ENCODE measurements at regions not wholly inside any gene's neighbourhood (a gene's known extent, or its start where the extent isn't known, plus 50 kb on each side); places are given as distances from the start of the nearest gene placed in this dataset.

DNA sequence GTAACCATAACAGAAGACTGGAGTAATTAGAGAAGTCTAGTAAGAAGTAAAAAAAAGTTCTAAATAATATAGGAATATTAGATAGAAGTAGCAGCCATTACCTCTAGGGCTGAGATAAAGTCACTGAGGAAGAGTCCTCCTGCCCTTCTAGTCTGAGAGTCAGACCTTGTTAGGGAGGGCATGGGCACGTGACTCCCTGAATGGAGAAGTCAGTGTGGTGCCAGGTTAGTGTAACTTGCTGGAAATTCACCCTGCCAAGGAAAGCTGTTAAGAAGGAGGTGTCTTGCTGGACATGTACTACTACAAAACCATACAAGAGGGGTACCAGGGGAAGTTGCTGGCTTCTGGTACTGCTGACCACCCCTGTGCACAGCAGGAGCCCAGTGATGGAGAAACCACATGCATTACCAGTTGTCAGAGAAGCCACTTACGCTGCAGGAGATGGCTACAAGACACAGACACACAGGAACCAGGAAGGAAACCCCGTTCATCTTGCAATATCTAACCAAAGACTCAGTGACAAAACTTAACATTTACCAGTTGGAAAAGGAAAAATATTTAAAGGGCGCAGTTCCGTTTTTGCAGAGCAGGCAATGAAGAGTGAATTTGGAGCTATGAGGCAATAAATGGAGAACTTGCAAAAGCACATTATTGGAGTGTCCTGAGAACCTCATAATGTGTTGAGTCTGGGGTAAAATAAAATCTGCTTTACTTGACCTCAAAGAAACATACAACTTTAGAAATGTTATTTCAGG lies 77.2 kb upstream of the TLK1 start:
- FAIRE-seq (no peak), DNase-seq (ENCODE audit: insufficient read length, low spot score) (no peak)
- TF ChIP-seq POLR2A (IDR thresholded peaks at IDR 0.05; ENCODE audit: low read depth, low read length), result no peak

DNA sequence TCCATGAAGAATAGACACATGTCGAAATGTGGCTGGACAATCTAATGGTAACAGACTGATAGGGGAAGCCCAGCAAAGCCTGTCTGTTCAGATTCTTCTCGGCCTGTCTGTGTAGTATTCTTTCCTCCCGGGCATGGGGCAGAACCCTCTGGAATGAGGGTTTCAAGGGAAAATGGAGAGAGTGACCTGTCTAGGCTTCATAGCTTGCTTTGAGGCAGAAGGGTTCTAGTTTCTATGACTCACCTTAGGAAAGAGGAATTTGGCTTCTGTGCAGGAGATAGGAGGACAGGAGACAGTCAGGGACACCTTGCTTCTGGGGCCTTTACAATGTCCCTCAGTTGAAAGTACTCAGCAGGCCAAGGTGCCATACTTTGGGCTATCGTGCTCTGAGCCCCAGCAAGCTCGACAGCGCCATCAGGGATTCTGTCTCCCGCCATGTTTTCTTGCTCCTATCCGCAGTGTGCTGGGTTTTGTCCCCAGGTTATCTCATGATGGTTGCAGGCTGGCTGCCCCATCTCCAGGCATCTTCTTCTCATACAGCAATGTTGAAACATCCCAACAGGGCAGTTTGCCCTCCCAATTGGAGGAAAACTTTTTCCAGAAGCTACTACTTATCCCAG lies 74.7 kb upstream of the TLK1 start:
- FAIRE-seq, result no peak
- DNase-seq (ENCODE audit: insufficient read length, low spot score), result no peak
- no peak for TF ChIP-seq POLR2A (IDR thresholded peaks at IDR 0.05; ENCODE audit: low read depth, low read length)

DNA sequence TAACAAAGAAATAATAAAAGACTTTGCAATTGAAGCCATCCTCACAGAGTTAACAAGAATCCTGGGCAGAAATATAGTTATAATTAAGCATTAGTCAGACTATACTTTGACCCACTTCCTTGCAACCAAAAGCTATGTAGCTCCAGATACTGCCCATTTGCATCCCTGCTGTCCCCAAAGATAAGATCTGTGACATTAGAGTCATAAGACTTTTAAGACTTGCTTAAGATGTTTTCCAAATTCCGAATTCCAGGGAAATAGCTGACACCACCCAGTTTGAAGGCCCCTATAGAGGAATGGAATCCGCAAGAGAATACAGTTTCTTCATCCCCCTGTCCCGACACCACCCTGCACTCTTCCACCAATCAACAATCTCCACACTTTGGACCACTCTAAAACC lies 69.5 kb upstream of the TLK1 start:
- no peak for FAIRE-seq
- TF ChIP-seq POLR2A (IDR thresholded peaks at IDR 0.05; ENCODE audit: low read depth, low read length), result no peak

DNA sequence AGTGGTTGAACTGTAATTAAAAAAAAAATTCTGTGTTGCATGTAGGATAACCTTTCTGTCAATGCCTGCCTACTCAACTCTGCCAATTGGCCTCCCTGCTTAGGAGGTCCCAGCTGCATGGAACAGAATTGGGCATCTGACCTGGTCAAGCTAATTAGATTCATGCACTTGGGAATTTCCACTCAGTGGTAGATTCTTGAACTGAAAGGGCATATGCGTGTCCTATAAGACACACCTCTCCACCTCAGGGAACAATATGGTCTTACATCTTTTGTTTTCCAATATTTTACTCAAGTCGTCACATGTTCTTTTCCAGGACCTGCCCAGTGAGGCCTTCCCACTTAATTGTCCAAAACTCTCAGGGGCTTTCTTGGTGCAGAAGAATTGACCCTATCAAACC lies 68.1 kb upstream of the TLK1 start:
- DNase-seq (ENCODE audit: insufficient read length, low spot score), result no peak
- no peak for FAIRE-seq
- no peak for TF ChIP-seq POLR2A (IDR thresholded peaks at IDR 0.05; ENCODE audit: low read depth, low read length)

More for the DNA sequence above, 69.5 kb upstream of the TLK1 start:
- DNase-seq (ENCODE audit: insufficient read length, low spot score), result no peak

DNA sequence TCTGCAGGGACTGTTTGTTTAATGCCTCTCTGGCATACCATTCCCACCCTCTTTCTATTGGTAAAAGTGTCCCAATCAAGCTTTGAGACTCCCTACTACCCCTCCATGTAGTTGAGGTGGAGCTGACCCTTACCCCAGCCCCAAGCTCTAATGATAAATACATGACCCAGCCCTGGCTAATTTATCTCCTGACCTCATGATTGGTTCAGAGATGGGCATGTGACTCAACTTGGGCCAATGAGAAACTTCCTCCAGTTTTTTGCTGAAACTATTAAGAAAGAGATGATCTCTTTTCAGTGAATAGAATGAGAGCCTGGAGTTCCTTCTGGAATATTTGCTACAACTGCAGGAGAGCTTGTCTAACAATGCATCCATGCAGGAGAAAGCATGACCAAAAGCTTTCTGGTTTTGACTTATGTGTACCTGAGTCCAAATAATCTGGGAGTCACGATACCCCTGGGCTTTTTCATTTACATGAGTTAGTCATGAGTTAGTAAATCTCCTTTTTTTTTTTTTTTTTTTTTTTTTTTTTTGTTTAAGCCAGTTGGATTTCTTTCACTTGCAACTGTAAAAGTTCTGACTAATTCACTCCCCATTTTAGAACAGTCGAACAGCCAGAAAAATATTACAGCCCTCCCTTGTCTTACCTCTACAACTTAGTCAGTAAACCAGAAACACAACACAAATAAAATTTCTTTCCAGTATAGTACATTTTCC lies 66.5 kb upstream of the TLK1 start:
- no peak for TF ChIP-seq POLR2A (IDR thresholded peaks at IDR 0.05; ENCODE audit: low read depth, low read length)
- FAIRE-seq (peak; percentile 15), DNase-seq (ENCODE audit: insufficient read length, low spot score) (no peak)

DNA sequence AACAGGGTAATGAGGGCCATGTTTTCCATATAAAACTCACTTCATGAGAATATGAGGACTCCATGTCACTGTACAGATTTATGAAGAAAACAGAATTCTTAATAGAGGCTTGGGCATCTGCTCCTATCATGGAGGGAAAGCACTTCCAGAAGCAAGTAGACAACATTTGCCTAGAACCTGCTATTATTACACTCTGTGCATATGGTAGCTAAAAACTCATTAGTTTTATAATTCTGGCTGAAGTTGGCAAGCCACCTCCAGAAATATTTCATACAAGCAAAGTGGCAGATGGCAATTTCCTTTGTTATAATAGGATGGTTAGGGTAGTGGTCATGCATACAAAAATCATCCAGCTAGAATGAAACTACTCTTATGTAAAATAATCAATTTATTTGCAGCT lies 65.8 kb upstream of the TLK1 start:
- FAIRE-seq (no peak), DNase-seq (ENCODE audit: insufficient read length, low spot score) (no peak)
- no peak for TF ChIP-seq POLR2A (IDR thresholded peaks at IDR 0.05; ENCODE audit: low read depth, low read length)

DNA sequence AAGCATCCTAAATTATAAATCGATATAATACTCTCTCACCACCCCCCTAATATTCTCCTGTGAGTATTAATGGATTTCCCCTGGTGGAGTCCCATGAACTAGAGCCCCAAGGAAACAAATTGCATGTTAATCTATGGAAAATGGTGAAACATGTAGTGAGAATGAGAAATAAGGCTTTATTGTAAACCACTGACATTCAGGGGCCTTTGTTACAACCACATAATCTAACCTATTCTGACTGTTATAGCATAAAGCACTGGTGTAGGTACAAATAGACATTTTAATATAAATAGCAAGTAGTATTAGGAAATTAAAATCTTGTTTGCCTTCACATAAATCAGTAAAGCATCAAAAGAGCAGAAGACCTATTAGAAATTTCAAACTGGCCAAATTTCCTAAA lies 65.3 kb upstream of the TLK1 start:
- DNase-seq (ENCODE audit: insufficient read length, low spot score), result no peak
- TF ChIP-seq POLR2A (IDR thresholded peaks at IDR 0.05; ENCODE audit: low read depth, low read length), result no peak
- FAIRE-seq, result no peak

DNA sequence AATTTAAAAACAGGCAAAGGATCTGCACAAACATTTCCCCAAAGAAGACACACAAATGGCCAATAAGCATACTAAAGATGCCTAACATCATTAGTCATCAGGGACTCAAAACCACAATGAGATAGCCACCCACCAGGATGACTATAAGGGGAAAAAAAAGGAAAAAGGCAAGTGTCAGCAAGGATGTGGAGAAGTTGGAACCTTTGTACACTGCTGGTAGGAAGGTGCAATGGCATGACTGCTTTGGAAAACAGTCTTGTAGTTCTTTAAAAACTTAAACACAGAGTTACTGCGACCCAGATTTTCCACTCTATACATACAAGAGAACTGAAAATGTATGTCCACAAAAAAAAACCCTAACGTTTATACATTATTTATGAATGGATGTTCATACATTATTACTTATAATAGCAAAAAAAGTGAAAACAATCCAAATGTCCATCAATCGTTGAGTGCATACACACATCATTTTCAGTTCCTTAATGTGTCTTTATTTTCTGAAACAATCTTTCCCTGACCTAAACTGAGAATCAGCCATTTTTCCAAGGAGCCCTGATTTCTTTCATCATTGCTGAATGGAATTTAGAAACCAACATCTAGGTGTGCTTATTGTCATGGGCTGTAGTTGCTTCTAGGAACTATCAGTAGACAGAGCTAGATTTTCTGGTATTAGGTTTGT lies 64.7 kb upstream of the TLK1 start:
- TF ChIP-seq POLR2A (IDR thresholded peaks at IDR 0.05; ENCODE audit: low read depth, low read length), result no peak
- peak; percentile 100 for FAIRE-seq
- peak; percentile 5 for DNase-seq (ENCODE audit: insufficient read length, low spot score)

DNA sequence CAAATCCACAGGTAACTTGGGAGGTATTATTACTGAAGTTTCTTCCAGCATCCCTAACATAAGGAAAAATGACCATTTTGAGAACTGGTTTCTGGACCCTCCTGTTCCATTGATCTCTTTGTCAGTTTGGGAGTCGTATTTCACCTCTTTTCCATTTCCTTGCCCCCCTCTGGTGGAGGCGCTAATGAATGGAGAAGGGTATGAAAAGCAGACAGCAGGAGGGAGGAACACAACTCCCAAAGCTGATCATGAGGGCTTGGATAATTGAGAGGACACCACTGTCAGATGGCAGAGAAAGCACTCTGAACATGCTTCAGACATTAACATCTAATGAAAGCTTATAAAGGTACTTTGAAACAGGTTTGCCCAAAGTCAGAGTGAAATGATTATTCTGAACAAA lies 56.6 kb upstream of the TLK1 start:
- no peak for TF ChIP-seq POLR2A (IDR thresholded peaks at IDR 0.05; ENCODE audit: low read depth, low read length)
- DNase-seq (ENCODE audit: insufficient read length, low spot score) (no peak), FAIRE-seq (no peak)

DNA sequence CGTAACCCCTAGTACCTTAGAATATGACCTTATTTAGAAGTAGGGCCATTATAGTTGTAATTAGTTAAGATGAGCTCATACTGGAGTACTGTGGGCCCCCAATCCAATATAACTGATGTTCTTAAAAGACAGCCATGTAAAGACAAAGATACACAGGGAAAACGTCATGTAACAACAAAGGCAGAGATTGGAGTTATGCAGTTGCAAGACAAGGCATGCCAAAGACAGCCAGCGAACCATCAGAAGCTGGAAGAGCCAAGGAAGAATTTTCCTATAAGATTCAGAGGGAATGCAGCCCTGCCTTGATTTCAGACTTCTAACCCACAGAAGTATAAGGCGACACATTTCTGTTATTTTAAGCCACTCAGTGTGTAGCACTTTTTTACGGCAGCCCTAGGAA lies 55.9 kb upstream of the TLK1 start:
- no peak for DNase-seq (ENCODE audit: insufficient read length, low spot score)
- no peak for FAIRE-seq
- no peak for TF ChIP-seq POLR2A (IDR thresholded peaks at IDR 0.05; ENCODE audit: low read depth, low read length)

DNA sequence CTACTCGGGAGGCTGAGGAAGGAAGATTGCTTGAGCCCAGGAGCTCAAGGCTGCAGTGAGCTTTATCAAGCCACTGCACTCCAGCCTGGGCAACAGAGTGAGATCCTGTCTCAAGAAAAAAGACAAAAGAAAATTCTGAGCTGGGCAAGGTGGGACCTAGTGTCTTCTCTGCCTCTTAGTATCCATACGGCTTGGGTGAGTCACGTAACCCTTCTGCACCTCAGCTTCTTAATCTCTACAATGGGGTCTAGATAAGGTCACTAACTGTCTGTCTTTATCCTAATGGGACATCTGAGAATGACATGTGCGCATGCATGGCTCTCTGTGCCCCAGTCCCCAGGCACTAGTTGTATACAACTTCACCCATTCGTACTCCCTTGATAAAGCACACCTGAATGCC lies 53.4 kb upstream of the TLK1 start:
- DNase-seq (ENCODE audit: insufficient read length, low spot score) (no peak), FAIRE-seq (no peak)
- TF ChIP-seq POLR2A (IDR thresholded peaks at IDR 0.05; ENCODE audit: low read depth, low read length), result no peak

DNA sequence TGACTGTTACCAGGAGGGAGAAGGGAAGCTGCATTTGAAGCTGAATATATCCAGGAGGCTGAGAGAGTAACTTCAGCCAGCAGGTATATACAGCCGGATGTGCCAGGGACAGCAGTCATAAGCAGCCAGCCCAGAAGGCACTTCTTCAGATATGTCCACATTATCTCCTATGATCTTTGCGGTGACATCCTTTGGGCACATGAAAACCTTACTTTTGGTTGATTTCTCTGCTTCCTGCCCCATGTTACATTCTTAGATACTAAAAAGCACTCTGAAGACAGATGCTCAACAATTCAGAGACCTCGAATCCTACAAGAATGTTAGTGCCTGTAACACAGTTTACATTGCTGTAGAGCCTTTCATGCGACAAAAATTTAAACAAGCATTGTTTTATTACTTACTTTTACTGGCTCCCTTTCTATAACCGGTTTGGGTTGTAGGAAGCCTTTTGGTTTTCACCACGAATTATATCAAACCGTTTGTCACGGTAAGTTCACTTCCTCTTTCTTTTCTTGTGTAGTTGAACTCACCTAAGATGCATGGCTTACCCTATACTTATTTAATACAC lies 50.3 kb upstream of the TLK1 start:
- TF ChIP-seq POLR2A (IDR thresholded peaks at IDR 0.05; ENCODE audit: low read depth, low read length), result no peak
- no peak for DNase-seq (ENCODE audit: insufficient read length, low spot score)
- FAIRE-seq, result no peak

Data from H54 (cell line).